ENCODE measurements at regions not wholly inside any gene's neighbourhood (a gene's known extent, or its start where the extent isn't known, plus 50 kb on each side); places are given as distances from the start of the nearest gene placed in this dataset.

DNA sequence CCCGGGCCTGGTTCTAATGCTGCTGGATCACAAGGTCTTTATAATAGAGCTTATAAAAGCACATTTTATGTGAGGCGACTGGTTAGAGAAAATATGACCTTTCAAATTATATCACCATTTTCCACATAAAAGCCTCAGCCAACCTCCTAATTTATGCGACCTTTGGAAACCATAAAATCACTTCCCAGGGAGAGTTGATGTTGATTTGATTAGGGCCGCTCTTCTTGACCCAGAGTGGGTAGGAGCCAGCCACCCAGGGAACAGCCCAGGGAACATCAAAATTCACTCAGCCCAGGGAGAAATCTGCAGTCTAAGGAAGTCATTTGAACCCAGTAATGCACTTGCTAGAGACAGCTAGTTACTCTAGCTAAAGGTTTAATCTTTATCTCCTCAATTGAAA is 79.8 kb upstream of the TENT5A start:
- Histone ChIP-seq H3K23me2 (ENCODE audit: insufficient read length, low read depth, low read length, poor library complexity, severe bottlenecking) (no peaks in the 10 kb centered on the region), H3K4me2 (ENCODE audit: insufficient read depth, insufficient read length, low read length) (no peak overlapping the region), H4K8ac (replicated peaks; ENCODE audit: insufficient read length, low read depth, low read length) (no peak overlapping the region), H3K23ac (ENCODE audit: insufficient read length, low read depth, low read length) (no peak overlapping the region), H3K9ac (ENCODE audit: extremely low read depth, insufficient read length, low read length) (no peak overlapping the region), H2BK5ac (ENCODE audit: insufficient read length, low read length) (no peak overlapping the region), H4K20me1 (ENCODE audit: control insufficient read depth, insufficient read depth, insufficient read length) (no peaks in the 10 kb centered on the region), H3K27ac (ENCODE audit: insufficient read length, low read depth, low read length) (no peak overlapping the region), H3K79me2 (ENCODE audit: insufficient read depth, low read length) (no peaks in the 10 kb centered on the region), H3K14ac (ENCODE audit: insufficient read depth, low read length) (no peak overlapping the region), H2BK12ac (ENCODE audit: insufficient read length, low read depth, low read length) (no peak overlapping the region), H3K4ac (ENCODE audit: low read depth, low read length) (no peak overlapping the region), H3K18ac (ENCODE audit: insufficient read length, low read depth, low read length) (no peak overlapping the region), H4K5ac (ENCODE audit: insufficient read length, low read depth, low read length) (no peak overlapping the region), H2BK15ac (ENCODE audit: low read depth, low read length) (no peak overlapping the region), H4K91ac (ENCODE audit: insufficient read length, low read depth, low read length) (no peak overlapping the region), H2AK5ac (ENCODE audit: insufficient read length, low read length) (no peak overlapping the region), H3K79me1 (ENCODE audit: insufficient read depth, low read depth, low read length, poor library complexity, severe bottlenecking) (no peaks in the 10 kb centered on the region), H2BK20ac (ENCODE audit: low read depth, low read length, poor library complexity, severe bottlenecking) (no peak overlapping the region), H3K27me3 (ENCODE audit: insufficient read depth, low read length) (no peaks in the 10 kb centered on the region), H3T11ph (ENCODE audit: low read length) (no peak overlapping the region), H3K4me1 (ENCODE audit: insufficient read depth, low read length) (no peaks in the 10 kb centered on the region), H2AFZ (ENCODE audit: low read length) (no peak overlapping the region), H3K56ac (ENCODE audit: insufficient read length, low read depth, low read length) (no peak overlapping the region), H3K9me3 (ENCODE audit: control insufficient read depth, low read depth, low read length) (no peaks in the 10 kb centered on the region), H2BK120ac (ENCODE audit: low read depth, low read length, poor library complexity, severe bottlenecking) (no peak overlapping the region)
- TF ChIP-seq, protein P1, sequence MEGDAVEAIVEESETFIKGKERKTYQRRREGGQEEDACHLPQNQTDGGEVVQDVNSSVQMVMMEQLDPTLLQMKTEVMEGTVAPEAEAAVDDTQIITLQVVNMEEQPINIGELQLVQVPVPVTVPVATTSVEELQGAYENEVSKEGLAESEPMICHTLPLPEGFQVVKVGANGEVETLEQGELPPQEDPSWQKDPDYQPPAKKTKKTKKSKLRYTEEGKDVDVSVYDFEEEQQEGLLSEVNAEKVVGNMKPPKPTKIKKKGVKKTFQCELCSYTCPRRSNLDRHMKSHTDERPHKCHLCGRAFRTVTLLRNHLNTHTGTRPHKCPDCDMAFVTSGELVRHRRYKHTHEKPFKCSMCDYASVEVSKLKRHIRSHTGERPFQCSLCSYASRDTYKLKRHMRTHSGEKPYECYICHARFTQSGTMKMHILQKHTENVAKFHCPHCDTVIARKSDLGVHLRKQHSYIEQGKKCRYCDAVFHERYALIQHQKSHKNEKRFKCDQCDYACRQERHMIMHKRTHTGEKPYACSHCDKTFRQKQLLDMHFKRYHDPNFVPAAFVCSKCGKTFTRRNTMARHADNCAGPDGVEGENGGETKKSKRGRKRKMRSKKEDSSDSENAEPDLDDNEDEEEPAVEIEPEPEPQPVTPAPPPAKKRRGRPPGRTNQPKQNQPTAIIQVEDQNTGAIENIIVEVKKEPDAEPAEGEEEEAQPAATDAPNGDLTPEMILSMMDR (conservative IDR thresholded peaks at IDR 0.05): no peak
- no peak overlapping the region for H3K4me3 Mint-ChIP-seq
- H3K36me3 Mint-ChIP-seq (ENCODE audit: insufficient read depth in 1 of 3, low read depth in 3 of 3): no peaks in the 10 kb centered on the region
- H3K27ac Mint-ChIP-seq: no peak overlapping the region
- DNase-seq: no peak
- no peaks in the 10 kb centered on the region for H3K4me1 Mint-ChIP-seq
- WGBS (ENCODE audit: extremely low coverage, insufficient read length, low lambda C conversion rate): no CpG with 5 or more reads among the region's 4 CpGs
- no peaks in the 10 kb centered on the region; a peak in 1 of 5 replicates for H3K9me3 Mint-ChIP-seq
- no peaks in the 10 kb centered on the region for H3K27me3 Mint-ChIP-seq (ENCODE audit: low read depth)

Measured in H9 (cell line).